ENCODE measurements at regions not wholly inside any gene's neighbourhood (a gene's known extent, or its start where the extent isn't known, plus 50 kb on each side); places are given as distances from the start of the nearest gene placed in this dataset.
"Not testable (repeated sequence)": the region's sequence is repeated elsewhere in the genome, so short reads cannot be mapped to it uniquely, and the experiment has no call there.

GRCh38 chr20:40634891-40635290 is 54.1 kb downstream of the MAFB start:
- DNase-seq = no peak

- DNase-seq = no peak
These were observed 55.7 kb downstream of the MAFB start for GRCh38 chr20:40633123-40633850.

GRCh38 chr20:40632346-40632976 is 56.6 kb downstream of the MAFB start:
- no peak for DNase-seq

- DNase-seq = no peak
These were observed 57.9 kb downstream of the MAFB start for GRCh38 chr20:40631119-40631631.

- DNase-seq = no peak
These were observed 58.3 kb downstream of the MAFB start for GRCh38 chr20:40630713-40631112.

- no peak for DNase-seq
These were observed 58.9 kb downstream of the MAFB start for GRCh38 chr20:40630099-40630498.

GRCh38 chr20:40628877-40629276 is 60.2 kb downstream of the MAFB start:
- DNase-seq = no peak

GRCh38 chr20:40619053-40619452 is 70.0 kb downstream of the MAFB start:
- not testable (repeated sequence) for DNase-seq

GRCh38 chr20:40617594-40617993 is 71.4 kb downstream of the MAFB start:
- DNase-seq = no peak

- DNase-seq = no peak
These were observed 76.2 kb downstream of the MAFB start for GRCh38 chr20:40612837-40613236.

- DNase-seq = no peak
These were observed 76.8 kb downstream of the MAFB start for GRCh38 chr20:40612247-40612646.

GRCh38 chr20:40610730-40611129 is 78.3 kb downstream of the MAFB start:
- no peak for DNase-seq

- no peak for DNase-seq
These were observed 81.1 kb downstream of the MAFB start for GRCh38 chr20:40607927-40608326.

- DNase-seq = no peak
These were observed 82.4 kb downstream of the MAFB start for GRCh38 chr20:40606660-40607059.

GRCh38 chr20:40606237-40606636 is 82.8 kb downstream of the MAFB start:
- DNase-seq = no peak

GRCh38 chr20:40604416-40604815 is 84.6 kb downstream of the MAFB start:
- DNase-seq = no peak

- no peak for DNase-seq
These were observed 85.9 kb downstream of the MAFB start for GRCh38 chr20:40603057-40603651.

- DNase-seq = no peak
These were observed 86.7 kb downstream of the MAFB start for GRCh38 chr20:40602381-40602780.

- peak; percentile 8 for DNase-seq
These were observed 88.4 kb downstream of the MAFB start for GRCh38 chr20:40600441-40601219.

- DNase-seq = no peak
These were observed 89.0 kb downstream of the MAFB start for GRCh38 chr20:40599987-40600386.

- no peak for DNase-seq
These were observed 96.1 kb downstream of the MAFB start for GRCh38 chr20:40592941-40593340.

- no peak for DNase-seq
These were observed 97.5 kb downstream of the MAFB start for GRCh38 chr20:40591536-40591935.

- no peak for DNase-seq
These were observed 97.9 kb downstream of the MAFB start for GRCh38 chr20:40591119-40591518.

Measured in kidney glomerular epithelial cell (primary cell).